Activated T-helper 1 cell treated with Interleukin-2 at 50 U/mL for 16 hours (primary cell): ENCODE measurements at regions not wholly inside any gene's neighbourhood (a gene's known extent, or its start where the extent isn't known, plus 50 kb on each side); places are given as distances from the start of the nearest gene placed in this dataset.
"Not testable (repeated sequence)": the region's sequence is repeated elsewhere in the genome, so short reads cannot be mapped to it uniquely, and the experiment has no call there.

Experiments used
- DNase-seq: peaks from one replicate; pipeline ENCODE4 v3.0.0-alpha.2; 2020; ENCODE audit warnings: low read depth

DNA sequence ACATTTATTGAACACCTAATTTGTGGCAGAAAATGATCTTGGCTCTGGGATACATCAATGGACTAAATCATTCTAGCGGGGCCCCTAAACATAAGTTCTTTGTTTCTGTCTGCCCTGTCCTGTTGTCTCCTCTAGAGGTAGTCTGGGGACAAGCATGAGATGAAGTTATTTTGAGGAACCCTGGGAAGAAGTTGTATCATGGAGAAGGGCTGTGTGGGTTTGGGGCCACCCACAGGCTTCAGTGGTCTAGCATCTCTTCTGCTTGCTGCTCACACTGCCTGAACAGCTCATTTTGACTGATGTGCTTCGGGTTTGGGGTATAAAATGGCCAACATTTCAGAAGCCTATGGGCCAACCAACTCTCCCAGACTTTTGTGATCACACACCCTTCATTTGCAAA is 50.3 kb upstream of the OSBPL11 start:
- DNase-seq: no peak

GRCh38 chr3:125646581-125646980 is 51.3 kb upstream of the OSBPL11 start:
- no peak for DNase-seq

DNA sequence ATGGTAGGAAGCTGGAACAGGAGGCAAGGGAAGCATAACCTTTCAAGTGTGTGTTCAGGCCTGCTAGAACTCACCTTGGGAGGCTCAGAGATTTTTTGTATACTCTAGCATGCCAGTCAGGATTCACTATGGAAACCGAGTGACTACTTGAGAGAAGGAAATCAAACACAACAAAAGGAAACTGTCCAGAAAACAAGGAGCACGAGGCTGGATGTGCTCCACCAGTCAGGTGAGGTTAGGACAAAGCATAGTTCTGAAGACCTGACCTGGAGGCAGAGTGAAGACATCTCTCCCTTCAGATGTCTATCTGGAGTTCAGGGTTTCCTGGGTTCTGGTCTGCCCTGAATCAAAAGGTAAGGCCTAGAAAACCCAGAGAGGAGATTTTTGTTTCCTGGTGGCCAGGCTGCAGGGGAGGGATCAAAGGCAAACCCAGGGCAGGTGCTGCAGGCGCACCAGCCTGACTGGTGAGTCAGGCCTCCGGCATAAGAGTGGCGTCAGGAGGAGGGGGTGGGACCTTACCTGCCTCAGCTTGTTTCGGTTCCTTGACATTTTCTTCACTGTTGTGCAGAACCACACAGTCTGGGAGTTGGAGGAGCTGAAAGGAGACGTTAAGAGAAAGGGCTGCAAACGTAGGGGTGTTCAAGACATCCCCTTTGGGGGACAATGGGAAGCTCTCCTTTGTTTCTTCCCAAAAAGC is 52.2 kb upstream of the OSBPL11 start:
- no peak for DNase-seq

DNA sequence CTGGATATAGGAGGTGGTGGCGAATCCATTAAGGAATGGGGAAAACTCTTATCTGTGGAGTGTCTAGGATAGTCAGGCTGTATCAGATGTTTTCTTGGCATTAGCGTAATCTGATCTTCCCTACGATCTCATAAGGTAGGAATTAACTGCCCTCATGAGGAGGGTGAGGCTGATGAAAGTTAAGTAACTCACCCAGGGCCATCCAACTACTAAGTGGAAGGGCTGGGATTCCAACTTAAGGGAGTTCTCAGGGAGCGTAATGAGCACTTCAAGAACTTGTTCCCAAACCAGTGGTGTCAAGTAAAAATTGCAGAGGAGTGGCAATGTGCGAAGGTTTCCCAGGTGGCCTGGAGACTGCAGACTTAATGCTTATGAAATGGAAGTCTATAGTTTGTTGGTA is 55.9 kb upstream of the OSBPL11 start:
- no peak for DNase-seq

DNA sequence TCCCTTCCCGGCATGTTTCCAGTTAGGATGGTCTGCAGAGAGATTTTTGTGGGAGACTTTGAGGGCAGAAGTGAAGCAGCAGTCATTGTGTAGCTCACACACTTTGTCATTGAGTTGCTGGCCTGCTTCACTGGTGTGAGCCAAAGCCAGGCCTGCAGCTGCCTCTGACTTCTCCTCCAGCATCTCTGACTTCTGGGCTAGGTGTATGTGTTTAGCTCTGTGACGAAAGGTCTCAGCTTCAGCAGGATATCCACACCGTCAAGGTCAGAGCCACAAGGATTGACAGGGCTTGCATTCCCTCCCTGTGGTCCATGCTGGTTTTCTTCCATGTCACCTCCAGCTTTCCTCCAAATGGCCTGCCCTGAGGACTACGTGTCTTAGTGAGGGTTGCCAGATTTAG is 57.1 kb upstream of the OSBPL11 start:
- no peak for DNase-seq

GRCh38 chr3:125654526-125654925 is 59.2 kb upstream of the OSBPL11 start:
- no peak for DNase-seq

- DNase-seq: no peak
Measured at GRCh38 chr3:125662675-125663074, 67.4 kb upstream of the OSBPL11 start.

DNA sequence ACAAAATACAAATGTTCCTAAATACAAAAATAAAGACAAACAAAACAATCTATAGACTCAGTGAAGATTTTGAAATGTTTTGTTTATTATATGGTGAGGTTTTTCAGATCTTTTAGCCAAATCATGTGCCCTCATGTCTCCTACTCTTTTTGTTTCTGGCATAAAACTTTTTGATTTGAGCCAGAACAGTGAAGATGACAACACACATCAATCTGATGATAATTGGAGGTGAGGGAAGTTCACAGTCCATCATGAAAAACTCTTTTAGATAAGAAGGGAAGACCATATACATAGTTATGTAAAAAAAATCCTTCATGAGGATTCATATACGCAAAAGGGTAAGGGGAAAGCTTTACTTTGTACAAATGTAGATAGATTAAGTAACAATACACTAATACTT is 75.1 kb upstream of the OSBPL11 start:
- DNase-seq: no peak

DNA sequence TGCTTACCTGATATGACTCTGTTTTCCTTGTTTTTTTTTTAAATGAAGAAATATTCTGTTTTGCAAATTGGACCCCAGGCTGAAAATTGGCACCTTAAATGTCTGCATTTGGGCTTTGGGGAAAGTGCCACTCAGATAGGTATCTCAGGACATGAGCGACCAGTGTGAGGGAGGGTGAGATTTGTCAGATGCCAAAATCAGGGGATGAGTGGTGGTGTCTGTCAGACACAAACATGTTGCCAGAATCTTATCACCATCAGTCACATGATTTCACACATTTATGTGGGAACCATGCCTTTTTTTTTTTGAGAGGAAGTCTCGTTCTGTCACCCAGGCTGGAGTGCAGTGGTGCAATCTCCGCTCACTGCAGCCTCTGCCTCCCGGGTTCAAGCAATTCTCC is 75.6 kb upstream of the OSBPL11 start:
- DNase-seq: no peak

- no peak for DNase-seq
Measured at GRCh38 chr3:125671461-125672243, 76.4 kb upstream of the OSBPL11 start.

- DNase-seq: no peak
Measured at GRCh38 chr3:125675791-125676190, 80.5 kb upstream of the OSBPL11 start.

- no peak for DNase-seq
Measured at GRCh38 chr3:125679258-125679657, 84.0 kb upstream of the OSBPL11 start.

DNA sequence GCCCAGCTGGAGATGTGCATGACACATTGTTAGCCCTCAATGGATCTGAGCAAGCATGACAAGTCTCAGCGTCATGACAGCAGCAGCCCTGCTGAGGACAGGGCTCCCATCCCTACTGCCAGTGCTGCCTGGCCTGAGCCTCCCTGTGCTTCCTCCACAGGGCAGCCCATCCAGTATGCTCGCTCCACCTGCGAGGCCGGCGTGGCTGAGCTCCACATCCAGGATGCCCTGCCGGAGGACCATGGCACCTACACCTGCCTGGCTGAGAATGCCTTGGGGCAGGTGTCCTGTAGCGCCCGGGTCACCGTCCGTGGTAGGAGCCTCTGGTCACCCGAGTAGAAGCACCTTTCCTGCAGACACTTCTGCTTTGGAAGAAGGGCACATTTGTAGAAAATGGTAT is 85.8 kb upstream of the OSBPL11 start:
- no peak for DNase-seq

DNA sequence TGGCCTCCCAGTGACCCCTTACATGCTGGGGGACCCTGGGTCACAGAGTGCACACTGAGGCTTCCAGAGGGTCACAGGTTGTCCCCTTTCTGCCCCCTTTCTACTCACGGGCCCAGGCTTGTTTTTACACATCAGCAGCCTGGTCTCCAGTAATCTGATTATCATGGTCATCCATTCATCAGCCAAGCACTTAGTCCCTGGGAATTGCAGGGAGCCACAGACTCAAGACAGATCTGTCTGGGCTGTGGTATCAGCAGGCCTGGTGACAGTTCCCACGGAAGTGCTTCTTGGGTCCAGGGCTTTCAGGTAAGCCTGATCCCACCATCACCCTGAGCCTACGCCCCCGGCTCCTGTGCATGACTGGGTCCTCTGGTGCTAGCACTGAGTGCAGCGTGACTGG is 86.6 kb upstream of the OSBPL11 start:
- not testable (repeated sequence) for DNase-seq

DNA sequence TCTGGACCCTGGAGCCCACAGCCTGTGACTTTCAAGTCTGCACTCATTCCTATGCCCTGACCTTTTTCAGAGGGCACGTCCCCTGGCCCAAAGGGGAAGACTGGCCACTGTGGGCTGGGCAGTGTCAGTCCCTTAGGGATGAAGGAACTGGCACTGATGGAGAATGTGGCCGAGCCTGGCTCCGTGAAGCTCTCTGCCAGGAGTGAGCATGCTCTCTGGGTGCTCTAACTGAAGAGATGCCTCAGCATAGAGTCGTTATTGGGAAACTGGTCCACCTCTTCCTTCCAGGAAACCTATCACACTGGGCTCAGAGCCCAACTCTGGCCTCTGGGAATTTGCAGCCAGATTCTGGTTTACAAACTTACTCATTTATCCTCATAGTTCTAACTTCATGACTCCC is 87.3 kb upstream of the OSBPL11 start:
- DNase-seq: not testable (repeated sequence)

DNA sequence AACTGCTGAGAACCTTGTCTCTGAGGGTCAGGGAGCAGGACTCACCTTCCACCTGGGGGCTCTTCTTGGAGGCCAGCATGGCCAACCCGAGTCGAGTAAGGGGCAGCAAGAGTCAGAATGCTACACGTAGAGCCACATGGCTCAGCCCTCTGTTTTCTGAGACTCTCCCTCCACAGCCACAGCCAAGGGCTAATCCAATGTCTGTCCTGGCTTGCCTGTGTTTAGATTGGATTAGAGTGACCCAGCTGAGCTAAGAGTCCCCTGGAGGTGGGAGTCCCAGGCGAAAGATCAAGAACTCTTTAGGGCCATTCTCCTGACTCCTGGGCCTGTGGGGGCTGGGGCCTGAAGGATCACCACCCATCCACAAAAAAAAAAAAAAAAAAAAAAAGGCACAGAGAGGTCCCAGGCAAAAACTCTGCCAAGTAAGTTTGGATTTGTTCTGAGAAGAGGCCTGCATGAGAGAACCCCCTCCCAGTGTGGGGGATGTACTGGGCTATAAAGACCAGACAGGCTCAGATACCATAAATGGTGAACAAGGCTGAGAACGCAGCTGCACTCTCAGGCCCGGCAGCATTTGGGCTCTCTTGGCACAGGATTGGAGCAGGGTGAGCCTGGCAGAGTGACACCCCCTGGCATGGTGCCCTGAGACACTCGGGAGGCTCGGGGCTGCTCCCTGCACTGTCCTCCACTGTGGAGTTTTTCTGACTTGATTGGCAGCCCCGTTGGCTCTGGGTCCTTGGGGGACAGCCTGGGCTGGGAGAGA is 88.0 kb upstream of the OSBPL11 start:
- no peak for DNase-seq

- DNase-seq: no peak
Measured at GRCh38 chr3:125684199-125684598, 88.9 kb upstream of the OSBPL11 start.

GRCh38 chr3:125685741-125686140 is 90.4 kb upstream of the OSBPL11 start:
- DNase-seq: not testable (repeated sequence)

GRCh38 chr3:125692361-125692760 is 97.1 kb upstream of the OSBPL11 start:
- DNase-seq: no peak

GRCh38 chr3:125693887-125694286 is 98.6 kb upstream of the OSBPL11 start:
- no peak for DNase-seq

- no peak for DNase-seq
Measured at GRCh38 chr3:125694761-125695294, 99.5 kb upstream of the OSBPL11 start.

DNA sequence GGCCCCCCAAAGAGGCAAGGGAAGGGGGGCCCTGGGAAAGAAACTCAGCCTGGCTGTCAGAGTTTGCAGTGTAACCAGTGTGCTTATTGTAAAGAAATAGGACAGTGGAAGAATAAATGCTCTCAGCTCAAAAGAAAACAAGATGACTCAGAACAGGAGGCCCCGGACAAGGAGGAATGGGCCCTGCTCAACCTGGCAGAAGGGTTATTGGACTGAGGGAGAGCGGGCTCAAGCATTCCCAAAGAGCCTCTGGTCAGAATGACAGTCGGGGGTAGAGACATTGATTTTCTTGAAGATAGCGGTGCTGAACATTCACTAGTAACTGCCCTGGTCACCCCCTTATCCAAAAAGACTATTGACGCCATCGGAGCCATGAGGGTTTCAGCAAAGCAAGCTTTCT is 100.4 kb upstream of the OSBPL11 start:
- no peak for DNase-seq

- not testable (repeated sequence) for DNase-seq
Measured at GRCh38 chr3:125697126-125697525, 101.8 kb upstream of the OSBPL11 start.
